ENCODE measurements at regions not wholly inside any gene's neighbourhood (a gene's known extent, or its start where the extent isn't known, plus 50 kb on each side); places are given as distances from the start of the nearest gene placed in this dataset.

DNA sequence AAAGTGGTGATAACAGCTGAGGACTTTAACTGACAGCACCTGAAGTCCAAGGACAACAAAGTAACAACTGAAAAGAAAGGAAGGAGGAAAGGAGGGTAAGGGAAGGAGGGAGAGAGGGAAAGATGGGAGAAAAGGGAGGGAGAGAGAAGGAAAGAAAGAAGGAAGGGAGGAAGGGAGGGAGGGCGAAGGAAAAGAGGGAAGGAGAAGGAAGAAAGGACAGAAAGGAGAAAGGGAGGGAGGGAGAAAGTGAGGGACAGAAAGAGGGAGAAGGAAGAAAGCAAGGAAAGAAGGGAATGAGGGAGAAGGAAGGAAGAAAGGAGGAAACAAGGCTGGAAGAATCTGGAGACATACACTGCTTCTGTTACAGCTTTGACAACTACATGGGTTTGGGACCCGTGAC, 494.4 kb downstream of the FUT8 start:
- TF ChIP-seq, protein P1, sequence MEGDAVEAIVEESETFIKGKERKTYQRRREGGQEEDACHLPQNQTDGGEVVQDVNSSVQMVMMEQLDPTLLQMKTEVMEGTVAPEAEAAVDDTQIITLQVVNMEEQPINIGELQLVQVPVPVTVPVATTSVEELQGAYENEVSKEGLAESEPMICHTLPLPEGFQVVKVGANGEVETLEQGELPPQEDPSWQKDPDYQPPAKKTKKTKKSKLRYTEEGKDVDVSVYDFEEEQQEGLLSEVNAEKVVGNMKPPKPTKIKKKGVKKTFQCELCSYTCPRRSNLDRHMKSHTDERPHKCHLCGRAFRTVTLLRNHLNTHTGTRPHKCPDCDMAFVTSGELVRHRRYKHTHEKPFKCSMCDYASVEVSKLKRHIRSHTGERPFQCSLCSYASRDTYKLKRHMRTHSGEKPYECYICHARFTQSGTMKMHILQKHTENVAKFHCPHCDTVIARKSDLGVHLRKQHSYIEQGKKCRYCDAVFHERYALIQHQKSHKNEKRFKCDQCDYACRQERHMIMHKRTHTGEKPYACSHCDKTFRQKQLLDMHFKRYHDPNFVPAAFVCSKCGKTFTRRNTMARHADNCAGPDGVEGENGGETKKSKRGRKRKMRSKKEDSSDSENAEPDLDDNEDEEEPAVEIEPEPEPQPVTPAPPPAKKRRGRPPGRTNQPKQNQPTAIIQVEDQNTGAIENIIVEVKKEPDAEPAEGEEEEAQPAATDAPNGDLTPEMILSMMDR (IDR thresholded peaks at IDR 0.05; ENCODE audit: low read depth, low read length) = no peak
- no peak for TF ChIP-seq EZH2phosphoT487 (IDR thresholded peaks at IDR 0.05; ENCODE audit: low read depth)
